Transverse colon (tissue), 4 donors: ENCODE measurements at regions not wholly inside any gene's neighbourhood (a gene's known extent, or its start where the extent isn't known, plus 50 kb on each side); places are given as distances from the start of the nearest gene placed in this dataset.

Source experiments
- POLR2A ChIP-seq: fragments of 450-650 bp; IDR thresholded peaks from one replicate; pipeline ENCODE4 v1.6.1; 2016; ENCODE audit warnings: antibody characterized with exemption, mild to moderate bottlenecking, moderate library complexity
- POLR2AphosphoS5 ChIP-seq, 3 donors: sonication (generic); formaldehyde crosslinking; IDR thresholded peaks; one replicate each; pipeline ENCODE4 v1.6.1; 2016; ENCODE audit warnings: antibody characterized with exemption in 3 of 3
- TF ChIP-seq, protein P1 (sequence below), 5 experiments: fragments of 200-600 bp in 3 of 5; fragments of 450-650 bp in 2 of 5; sonication (generic) in 3 of 5; IDR thresholded peaks; 1 replicate in 2 of 5; 2 replicates in 3 of 5; pipeline ENCODE4 v1.5.1; 2016 to 2017; ENCODE audit warnings: antibody characterized with exemption in 5 of 5, inconsistent platforms in 3 of 5, mild to moderate bottlenecking in 2 of 5, moderate library complexity in 1 of 5

- TF ChIP-seq POLR2A (no peak), POLR2AphosphoS5 (IDR thresholded peaks at IDR 0.05) (no peak)
- TF ChIP-seq, protein P1, sequence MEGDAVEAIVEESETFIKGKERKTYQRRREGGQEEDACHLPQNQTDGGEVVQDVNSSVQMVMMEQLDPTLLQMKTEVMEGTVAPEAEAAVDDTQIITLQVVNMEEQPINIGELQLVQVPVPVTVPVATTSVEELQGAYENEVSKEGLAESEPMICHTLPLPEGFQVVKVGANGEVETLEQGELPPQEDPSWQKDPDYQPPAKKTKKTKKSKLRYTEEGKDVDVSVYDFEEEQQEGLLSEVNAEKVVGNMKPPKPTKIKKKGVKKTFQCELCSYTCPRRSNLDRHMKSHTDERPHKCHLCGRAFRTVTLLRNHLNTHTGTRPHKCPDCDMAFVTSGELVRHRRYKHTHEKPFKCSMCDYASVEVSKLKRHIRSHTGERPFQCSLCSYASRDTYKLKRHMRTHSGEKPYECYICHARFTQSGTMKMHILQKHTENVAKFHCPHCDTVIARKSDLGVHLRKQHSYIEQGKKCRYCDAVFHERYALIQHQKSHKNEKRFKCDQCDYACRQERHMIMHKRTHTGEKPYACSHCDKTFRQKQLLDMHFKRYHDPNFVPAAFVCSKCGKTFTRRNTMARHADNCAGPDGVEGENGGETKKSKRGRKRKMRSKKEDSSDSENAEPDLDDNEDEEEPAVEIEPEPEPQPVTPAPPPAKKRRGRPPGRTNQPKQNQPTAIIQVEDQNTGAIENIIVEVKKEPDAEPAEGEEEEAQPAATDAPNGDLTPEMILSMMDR (IDR thresholded peaks at IDR 0.05), result no peak
Observed at GRCh38 chr3:6416049-6416661, 444.8 kb upstream of the GRM7 start.
